ENCODE measurements at regions not wholly inside any gene's neighbourhood (a gene's known extent, or its start where the extent isn't known, plus 50 kb on each side); places are given as distances from the start of the nearest gene placed in this dataset.

GRCh38 chr17:13405080-13405479 is 196.6 kb downstream of the HS3ST3A1 start:
- Histone ChIP-seq H3K4me1 (ENCODE audit: low read depth) (no peaks in the 10 kb centered on the region), H3K36me3 (ENCODE audit: low read depth) (no peaks in the 10 kb centered on the region), H3K4me3 (no peak overlapping the region), H3K9me3 (no peaks in the 10 kb centered on the region)
- intact Hi-C loops (cut with DNase I, micrococcal nuclease) = no loop called here
- TF ChIP-seq CTCF (IDR thresholded peaks at IDR 0.05) = no peak
- no peak for DNase-seq
- ATAC-seq = no peak

DNA sequence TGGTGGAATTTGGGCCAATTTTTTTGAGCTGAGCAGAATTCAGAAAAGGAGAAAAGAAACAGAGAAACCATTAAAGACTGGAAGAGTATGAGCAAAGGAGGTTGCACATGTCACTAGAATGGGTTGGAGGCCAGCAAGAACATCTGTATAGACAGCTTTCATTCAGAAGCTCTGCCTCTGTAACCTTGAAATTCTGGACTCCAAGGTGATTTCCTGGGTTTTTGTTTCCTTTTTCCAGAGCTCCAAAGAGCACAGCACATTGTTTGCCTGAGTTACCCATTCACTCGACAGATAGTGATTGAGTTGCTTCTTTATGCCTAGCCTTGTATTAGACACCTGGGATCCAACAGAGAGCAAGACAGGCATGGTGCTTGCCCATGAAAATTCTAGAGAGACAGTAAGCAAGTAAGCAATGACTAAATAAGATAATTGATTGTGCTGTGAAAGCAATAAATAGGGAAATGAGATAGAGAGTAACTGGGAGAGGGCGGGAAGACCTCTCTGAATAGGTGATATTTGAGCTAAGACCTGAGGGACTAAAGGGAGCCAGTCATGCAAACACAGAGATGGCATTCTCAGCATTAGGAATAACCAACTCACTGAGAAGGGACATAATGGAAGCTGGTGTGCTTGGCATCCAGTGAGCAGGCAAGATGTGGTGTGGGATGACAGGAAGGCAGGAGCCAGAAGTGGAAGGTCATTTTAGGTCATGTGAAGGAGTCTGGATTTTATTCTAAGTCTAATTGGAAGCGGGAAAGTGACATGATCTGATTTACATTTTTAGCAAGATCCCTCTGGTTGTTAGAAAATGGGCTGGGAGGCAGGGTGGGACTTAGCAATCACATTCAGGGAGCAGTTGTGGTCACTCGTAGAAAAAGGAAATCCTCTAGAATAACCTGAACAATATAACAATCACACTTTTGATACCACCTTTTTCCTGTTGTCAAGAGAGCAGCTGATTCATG is 197.5 kb downstream of the HS3ST3A1 start:
- DNase-seq (no peak), ATAC-seq (no peak)
- no peaks in the 10 kb centered on the region for H3K36me3 ChIP-seq (ENCODE audit: low read depth)
- no peaks in the 10 kb centered on the region for H3K9me3 ChIP-seq
- no peak overlapping the region for H3K4me3 ChIP-seq
- no peaks in the 10 kb centered on the region for H3K4me1 ChIP-seq (ENCODE audit: low read depth)
- intact Hi-C loops (cut with DNase I, micrococcal nuclease) = no loop called here
- TF ChIP-seq CTCF (IDR thresholded peaks at IDR 0.05) = no peak

GRCh38 chr17:13400491-13400890 is 201.2 kb downstream of the HS3ST3A1 start:
- intact Hi-C loops (cut with DNase I, micrococcal nuclease) = no loop called here
- TF ChIP-seq CTCF (IDR thresholded peaks at IDR 0.05) = no peak
- no peak for DNase-seq
- Histone ChIP-seq H3K4me1 (ENCODE audit: low read depth) (no peaks in the 10 kb centered on the region), H3K4me3 (no peak overlapping the region), H3K9me3 (no peaks in the 10 kb centered on the region), H3K36me3 (ENCODE audit: low read depth) (no peaks in the 10 kb centered on the region)
- ATAC-seq = no peak

- Histone ChIP-seq H3K9me3 (no peaks in the 10 kb centered on the region), H3K36me3 (ENCODE audit: low read depth) (no peaks in the 10 kb centered on the region), H3K4me3 (no peak overlapping the region), H3K4me1 (ENCODE audit: low read depth) (no peaks in the 10 kb centered on the region)
- DNase-seq (no peak), ATAC-seq (no peak)
- intact Hi-C loops (cut with DNase I, micrococcal nuclease) = no loop called here
- TF ChIP-seq CTCF (IDR thresholded peaks at IDR 0.05) = no peak
Observed at GRCh38 chr17:13398853-13399252, 202.9 kb downstream of the HS3ST3A1 start.

- no peaks in the 10 kb centered on the region for H3K4me1 ChIP-seq (ENCODE audit: low read depth)
- intact Hi-C loops (cut with DNase I, micrococcal nuclease) = no loop called here
- H3K9me3 ChIP-seq = no peaks in the 10 kb centered on the region
- H3K36me3 ChIP-seq (ENCODE audit: low read depth) = no peaks in the 10 kb centered on the region
- ATAC-seq (no peak), DNase-seq (no peak)
- H3K4me3 ChIP-seq = no peak overlapping the region
- no peak for TF ChIP-seq CTCF (IDR thresholded peaks at IDR 0.05)
Observed at GRCh38 chr17:13398091-13398490, 203.6 kb downstream of the HS3ST3A1 start.
